ENCODE measurements at regions not wholly inside any gene's neighbourhood (a gene's known extent, or its start where the extent isn't known, plus 50 kb on each side); places are given as distances from the start of the nearest gene placed in this dataset.

DNA sequence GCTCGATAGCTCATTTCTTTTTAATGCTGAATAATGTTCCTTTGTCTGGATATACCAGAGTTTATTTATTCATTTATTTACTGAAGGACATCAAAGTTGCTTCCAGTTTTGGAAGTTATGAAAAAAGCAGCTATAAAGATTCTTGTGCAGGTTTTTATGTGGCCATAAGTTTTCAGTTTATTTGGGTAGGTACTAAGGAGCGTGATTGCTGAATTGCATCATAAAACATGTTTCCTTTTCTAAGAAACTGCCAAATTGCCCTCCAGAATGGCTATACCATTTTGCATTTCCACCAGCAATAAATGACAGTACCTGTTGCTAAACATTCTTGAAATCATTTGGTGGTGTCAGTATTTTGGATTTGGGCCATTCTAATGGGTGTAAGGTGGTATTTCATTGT is 1067.7 kb upstream of the SPRY2 start:
- TF ChIP-seq TRIM28 (IDR thresholded peaks at IDR 0.05; ENCODE audit: borderline replicate concordance, low read length) (no peak), CTCF (tag by site-specific recombination; IDR thresholded peaks at IDR 0.05) (no peak), ZNF596 (tag by site-specific recombination; IDR thresholded peaks at IDR 0.05) (no peak), ZNF629 (tag by site-specific recombination; IDR thresholded peaks at IDR 0.05) (no peak), FEZF1 (tag by site-specific recombination; IDR thresholded peaks at IDR 0.05) (no peak), ZNF366 (tag by site-specific recombination; conservative IDR thresholded peaks at IDR 0.05) (no peak), ZNF23 (tag by site-specific recombination; IDR thresholded peaks at IDR 0.05; ENCODE audit: borderline replicate concordance) (no peak), ZNF394 (tag by site-specific recombination; IDR thresholded peaks at IDR 0.05; ENCODE audit: borderline replicate concordance) (no peak), ZNF660 (tag by site-specific recombination; IDR thresholded peaks at IDR 0.05) (no peak)
- TF ChIP-seq, protein P1, sequence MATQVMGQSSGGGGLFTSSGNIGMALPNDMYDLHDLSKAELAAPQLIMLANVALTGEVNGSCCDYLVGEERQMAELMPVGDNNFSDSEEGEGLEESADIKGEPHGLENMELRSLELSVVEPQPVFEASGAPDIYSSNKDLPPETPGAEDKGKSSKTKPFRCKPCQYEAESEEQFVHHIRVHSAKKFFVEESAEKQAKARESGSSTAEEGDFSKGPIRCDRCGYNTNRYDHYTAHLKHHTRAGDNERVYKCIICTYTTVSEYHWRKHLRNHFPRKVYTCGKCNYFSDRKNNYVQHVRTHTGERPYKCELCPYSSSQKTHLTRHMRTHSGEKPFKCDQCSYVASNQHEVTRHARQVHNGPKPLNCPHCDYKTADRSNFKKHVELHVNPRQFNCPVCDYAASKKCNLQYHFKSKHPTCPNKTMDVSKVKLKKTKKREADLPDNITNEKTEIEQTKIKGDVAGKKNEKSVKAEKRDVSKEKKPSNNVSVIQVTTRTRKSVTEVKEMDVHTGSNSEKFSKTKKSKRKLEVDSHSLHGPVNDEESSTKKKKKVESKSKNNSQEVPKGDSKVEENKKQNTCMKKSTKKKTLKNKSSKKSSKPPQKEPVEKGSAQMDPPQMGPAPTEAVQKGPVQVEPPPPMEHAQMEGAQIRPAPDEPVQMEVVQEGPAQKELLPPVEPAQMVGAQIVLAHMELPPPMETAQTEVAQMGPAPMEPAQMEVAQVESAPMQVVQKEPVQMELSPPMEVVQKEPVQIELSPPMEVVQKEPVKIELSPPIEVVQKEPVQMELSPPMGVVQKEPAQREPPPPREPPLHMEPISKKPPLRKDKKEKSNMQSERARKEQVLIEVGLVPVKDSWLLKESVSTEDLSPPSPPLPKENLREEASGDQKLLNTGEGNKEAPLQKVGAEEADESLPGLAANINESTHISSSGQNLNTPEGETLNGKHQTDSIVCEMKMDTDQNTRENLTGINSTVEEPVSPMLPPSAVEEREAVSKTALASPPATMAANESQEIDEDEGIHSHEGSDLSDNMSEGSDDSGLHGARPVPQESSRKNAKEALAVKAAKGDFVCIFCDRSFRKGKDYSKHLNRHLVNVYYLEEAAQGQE (tag by site-specific recombination; IDR thresholded peaks at IDR 0.05), result no peak
- TF ChIP-seq, protein P2, sequence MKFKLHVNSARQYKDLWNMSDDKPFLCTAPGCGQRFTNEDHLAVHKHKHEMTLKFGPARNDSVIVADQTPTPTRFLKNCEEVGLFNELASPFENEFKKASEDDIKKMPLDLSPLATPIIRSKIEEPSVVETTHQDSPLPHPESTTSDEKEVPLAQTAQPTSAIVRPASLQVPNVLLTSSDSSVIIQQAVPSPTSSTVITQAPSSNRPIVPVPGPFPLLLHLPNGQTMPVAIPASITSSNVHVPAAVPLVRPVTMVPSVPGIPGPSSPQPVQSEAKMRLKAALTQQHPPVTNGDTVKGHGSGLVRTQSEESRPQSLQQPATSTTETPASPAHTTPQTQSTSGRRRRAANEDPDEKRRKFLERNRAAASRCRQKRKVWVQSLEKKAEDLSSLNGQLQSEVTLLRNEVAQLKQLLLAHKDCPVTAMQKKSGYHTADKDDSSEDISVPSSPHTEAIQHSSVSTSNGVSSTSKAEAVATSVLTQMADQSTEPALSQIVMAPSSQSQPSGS (tag by site-specific recombination; IDR thresholded peaks at IDR 0.05; ENCODE audit: low read depth), result no peak
- TF ChIP-seq, protein P3, sequence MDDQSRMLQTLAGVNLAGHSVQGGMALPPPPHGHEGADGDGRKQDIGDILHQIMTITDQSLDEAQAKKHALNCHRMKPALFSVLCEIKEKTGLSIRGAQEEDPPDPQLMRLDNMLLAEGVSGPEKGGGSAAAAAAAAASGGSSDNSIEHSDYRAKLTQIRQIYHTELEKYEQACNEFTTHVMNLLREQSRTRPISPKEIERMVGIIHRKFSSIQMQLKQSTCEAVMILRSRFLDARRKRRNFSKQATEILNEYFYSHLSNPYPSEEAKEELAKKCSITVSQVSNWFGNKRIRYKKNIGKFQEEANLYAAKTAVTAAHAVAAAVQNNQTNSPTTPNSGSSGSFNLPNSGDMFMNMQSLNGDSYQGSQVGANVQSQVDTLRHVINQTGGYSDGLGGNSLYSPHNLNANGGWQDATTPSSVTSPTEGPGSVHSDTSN (CRISPR knock-in tag; IDR thresholded peaks at IDR 0.05), result no peak
